Urinary bladder (tissue), 3 donors: ENCODE measurements at regions not wholly inside any gene's neighbourhood (a gene's known extent, or its start where the extent isn't known, plus 50 kb on each side); places are given as distances from the start of the nearest gene placed in this dataset.
"Not testable (repeated sequence)": the region's sequence is repeated elsewhere in the genome, so short reads cannot be mapped to it uniquely, and the experiment has no call there.

Experiments
- DNase-seq: peaks from one replicate; pipeline ENCODE4 v3.0.0-alpha.2; 2015; ENCODE audit errors: extremely low spot score
- H3K27ac ChIP-seq: one replicate; pipeline ENCODE4 v1.5.1; 2013; ENCODE audit warnings: low read depth, mild to moderate bottlenecking, moderate library complexity
- H3K36me3 ChIP-seq: one replicate; pipeline ENCODE4 v1.6.1; 2013; ENCODE audit warnings: mild to moderate bottlenecking, moderate library complexity; ENCODE audit not compliant: insufficient read depth
- H3K4me1 ChIP-seq: one replicate; pipeline ENCODE4 v1.6.1; 2013; ENCODE audit warnings: mild to moderate bottlenecking, moderate library complexity; ENCODE audit not compliant: insufficient read depth
- H3K4me3 ChIP-seq: one replicate; pipeline ENCODE4 v1.5.1; 2013; ENCODE audit warnings: low read depth, low read length
- WGBS: extraction: QIAGEN DNeasy Blood & Tissue Kit; methylation state at CpG from one replicate; pipeline ENCODE4 v1.1.7; 2013; 5-methylcytosine and 5-hydroxymethylcytosine counted together
- donor health status: healthy with polysubstance abuse.
- donor health status: healthy.

DNA sequence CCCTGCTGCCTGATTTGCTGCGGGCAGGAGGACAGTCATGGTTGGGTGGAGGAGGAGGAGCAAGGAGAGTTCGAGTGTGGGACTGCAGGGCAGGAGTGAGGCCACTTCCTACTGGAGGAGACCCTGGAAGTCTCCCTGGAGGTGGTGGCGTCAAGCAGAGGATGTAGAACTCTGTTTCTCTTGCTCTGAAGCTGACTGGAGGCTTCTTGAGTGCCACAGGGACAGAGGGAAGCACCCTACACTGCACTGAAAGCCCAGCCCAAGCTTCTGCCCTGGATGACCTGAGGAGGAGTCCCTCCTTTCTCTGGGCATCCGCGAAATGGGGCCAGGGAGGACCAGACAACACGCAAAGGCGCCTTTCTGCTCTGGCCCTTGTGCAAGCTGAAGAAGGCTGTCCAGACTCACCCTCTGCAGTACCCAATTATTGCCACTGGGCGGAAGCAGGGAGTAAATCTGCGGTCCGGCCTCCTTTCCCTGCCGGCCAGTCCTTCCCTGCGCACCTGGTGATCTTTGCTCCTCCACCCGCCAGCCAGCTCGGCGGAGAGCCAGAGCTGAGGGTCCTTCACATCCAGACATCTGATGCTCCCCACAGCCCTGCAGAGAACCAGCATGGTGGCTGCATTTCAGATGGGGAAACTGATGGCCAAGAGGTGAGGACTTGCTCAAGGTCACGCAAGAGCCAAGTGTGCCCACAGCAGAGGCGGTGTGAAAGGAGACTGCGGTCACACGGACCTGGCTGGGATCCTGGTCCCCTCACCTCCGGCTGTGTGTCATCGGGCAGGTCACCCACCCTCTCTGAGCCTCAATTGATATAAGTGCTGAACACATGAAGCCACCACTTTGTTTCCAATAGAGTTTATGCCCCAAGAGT is 207.1 kb downstream of the TBC1D2B start:
- H3K4me1 ChIP-seq: no peaks in the 10 kb centered on the region
- H3K27ac ChIP-seq: no peak overlapping the region
- H3K4me3 ChIP-seq: no peak overlapping the region
- no peak for DNase-seq
- WGBS: 33% methylated on average over 21 of the region's 21 CpGs
- no peaks in the 10 kb centered on the region for H3K36me3 ChIP-seq

DNA sequence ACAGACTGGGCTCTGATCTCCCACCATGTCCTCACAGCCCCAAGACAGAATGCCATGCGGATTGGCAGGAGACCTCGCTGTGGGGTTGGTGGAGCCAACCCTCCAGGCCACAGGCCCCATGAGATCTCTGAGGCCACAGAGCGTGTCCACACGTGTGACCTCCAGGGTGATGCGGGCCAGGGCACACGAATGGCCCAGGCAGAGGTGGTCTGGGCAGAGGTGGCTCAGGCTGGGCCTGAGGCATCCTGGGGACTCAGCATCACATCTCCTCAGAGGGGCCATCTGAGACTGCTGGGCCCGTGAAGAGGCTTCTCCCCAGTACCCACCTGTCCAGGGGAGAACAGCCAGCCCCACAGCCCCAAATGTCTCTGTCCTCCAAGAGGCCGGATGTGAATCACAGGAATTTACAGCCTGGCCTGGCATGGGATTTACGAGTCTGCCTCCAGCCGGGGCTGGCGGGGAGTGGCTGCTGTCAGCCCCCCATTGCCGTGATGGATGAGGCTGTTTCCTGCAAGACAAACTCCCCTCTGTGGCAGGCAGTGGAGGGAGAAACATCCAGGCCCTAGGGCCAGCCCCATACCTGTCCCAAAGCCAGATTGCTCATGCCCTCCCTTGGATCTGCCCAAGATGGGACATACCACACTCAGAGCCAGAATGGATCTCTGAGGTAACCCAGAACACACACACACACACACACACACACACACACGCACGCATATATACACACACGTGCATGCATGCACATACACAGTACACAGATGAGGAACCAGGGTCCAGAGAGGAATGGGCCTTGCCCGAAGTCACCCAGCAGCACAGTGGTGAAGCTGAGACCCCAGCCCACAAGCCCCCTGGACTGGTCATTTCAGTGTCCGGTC is 208.3 kb downstream of the TBC1D2B start:
- H3K27ac ChIP-seq: no peak overlapping the region
- H3K36me3 ChIP-seq: no peaks in the 10 kb centered on the region
- no peaks in the 10 kb centered on the region for H3K4me1 ChIP-seq
- 72% methylated on average over 17 of the region's 17 CpGs for WGBS
- no peak for DNase-seq
- no peak overlapping the region for H3K4me3 ChIP-seq

DNA sequence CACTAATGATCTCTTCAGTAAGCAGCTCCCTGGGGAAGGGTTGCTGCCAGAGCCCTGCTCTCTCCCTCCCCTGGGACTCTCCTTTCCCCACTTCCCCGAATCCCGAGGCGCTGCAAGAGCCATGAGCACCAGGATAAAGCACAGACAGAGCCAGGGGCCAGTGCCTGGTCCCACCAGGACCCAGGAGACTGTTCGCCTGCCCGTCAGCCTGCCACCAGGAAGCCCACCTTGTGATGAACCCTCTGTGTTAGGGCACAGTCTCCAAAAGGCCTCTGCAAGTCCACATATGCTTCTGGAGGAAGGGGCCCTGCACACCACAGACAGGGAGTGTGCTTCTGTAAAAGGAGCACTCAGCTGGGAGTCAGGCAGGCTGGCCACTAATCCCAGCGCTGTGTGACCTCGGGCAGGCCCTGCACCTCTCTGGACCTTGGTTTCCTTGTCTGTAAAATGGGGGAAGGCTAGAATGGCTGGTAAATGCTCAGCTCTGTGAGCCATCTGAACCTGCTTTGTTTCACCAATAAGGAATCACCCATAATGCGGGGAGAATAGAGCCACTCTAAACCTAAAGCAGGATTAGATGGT is 209.4 kb downstream of the TBC1D2B start:
- not testable (repeated sequence) for H3K27ac ChIP-seq, H3K4me3 ChIP-seq, DNase-seq, H3K4me1 ChIP-seq, H3K36me3 ChIP-seq
- WGBS: 88% methylated on average over 8 of the region's 8 CpGs

DNA sequence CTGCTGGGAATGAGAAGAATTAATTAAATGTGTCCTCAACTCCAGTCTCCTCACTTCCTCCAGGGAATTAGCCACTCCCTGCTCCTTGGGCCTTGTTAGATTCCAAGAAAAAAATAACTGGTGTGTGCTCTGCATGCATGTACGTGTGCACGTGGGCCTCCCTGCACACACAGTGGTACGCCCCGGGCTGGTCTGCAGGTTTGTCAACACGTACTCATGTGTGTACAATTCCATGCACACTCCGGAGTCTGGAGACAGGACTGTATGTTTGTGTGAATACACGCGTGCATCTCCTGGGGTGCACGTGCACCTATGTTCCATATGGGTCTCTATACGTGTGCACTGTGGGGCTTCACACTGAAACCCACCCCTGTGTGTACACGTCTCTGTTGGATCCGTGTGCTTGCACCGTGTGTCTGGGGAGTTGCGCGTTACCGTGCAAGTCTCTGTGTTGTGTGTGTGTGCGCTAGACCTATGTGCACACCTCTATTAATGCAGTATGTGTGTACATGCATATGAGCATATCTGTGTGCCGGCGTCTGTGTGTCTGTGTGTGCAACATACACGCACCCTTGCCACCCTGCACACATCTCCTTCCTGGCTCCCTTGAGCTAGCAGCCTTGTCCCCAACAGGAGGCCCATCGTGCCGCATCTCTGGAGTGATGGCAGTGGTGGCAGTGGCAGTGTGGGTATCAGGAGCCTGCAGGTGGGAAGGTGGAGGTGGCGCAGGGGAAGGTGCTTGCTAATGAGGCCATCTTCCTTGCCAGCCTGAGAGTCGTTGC is 210.1 kb downstream of the TBC1D2B start:
- Histone ChIP-seq H3K36me3 (no peaks in the 10 kb centered on the region), H3K27ac (no peak overlapping the region), H3K4me1 (no peaks in the 10 kb centered on the region), H3K4me3 (no peak overlapping the region)
- no peak for DNase-seq
- 90% methylated on average over 24 of the region's 24 CpGs for WGBS

DNA sequence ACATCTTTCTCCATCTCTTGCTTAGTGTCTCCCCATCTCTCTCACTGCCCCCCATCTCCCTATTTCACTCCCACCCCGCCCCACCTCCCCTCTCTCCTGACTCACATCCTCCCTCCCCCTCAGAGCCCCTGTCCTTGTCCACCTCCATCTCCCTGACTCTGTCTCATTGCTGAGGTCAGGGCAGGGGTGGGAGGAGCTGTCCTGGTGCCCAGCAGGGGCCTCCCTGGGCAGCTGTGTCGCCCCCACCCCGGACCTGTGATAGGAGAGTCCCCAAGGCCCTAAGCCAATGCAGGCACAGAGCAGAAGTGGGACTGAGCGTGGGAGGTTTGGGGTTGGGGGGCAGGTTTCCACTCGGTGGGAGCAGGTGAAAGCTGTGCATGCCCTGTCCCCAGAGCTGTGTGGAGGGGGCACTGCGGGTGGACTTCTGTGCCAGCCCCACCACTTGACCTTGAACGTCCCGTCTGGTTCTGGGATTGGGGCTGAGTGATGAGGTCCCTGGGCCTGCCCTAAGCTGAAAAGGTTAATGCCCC is 210.8 kb downstream of the TBC1D2B start:
- Histone ChIP-seq H3K4me1 (no peaks in the 10 kb centered on the region), H3K4me3 (no peak overlapping the region), H3K36me3 (no peaks in the 10 kb centered on the region), H3K27ac (no peak overlapping the region)
- WGBS: 75% methylated on average over 8 of the region's 8 CpGs
- no peak for DNase-seq

DNA sequence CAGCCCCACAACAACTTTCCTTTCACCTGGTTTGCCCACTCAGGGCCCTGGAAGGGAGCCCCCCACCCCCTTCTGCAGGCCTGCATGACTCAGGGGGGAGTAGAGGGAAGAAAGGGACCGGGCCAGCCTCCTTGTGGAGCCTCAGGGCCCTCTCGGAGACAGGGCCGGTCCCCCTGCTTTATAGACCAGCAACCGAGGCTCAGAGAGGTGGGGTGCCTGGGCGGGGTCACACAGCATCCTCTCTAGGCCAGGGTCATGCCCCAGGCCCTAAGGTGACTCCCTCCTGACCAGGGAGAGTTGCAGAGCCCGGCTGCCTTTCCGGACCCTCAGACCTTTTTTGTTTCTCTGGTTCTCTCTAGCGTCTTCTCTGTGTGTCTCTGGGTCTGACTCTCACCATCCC is 211.3 kb downstream of the TBC1D2B start:
- Histone ChIP-seq H3K36me3 (no peaks in the 10 kb centered on the region), H3K4me1 (no peaks in the 10 kb centered on the region), H3K4me3 (no peak overlapping the region), H3K27ac (no peak overlapping the region)
- DNase-seq: no peak
- WGBS: 86% methylated on average over 8 of the region's 8 CpGs

DNA sequence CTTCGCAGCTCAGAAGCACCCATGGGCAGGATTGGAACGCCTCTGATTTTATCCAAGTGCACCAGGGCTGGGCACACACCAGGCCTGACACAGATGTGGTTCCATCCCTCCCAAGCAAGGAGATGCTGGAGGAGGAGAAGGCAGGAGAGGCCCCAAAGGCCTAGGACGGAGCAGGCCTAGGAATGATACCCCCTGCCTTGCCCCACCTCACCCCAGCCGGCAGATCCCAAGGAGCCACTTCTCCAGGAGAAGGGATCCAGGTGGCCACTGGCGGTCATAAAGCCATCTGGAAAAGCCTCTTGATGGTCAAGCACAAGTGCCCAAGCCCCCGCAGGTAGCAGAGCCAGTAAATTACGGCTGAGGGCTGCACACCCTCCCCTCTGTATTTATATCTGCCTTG is 211.8 kb downstream of the TBC1D2B start:
- Histone ChIP-seq H3K4me3 (no peak overlapping the region), H3K36me3 (no peaks in the 10 kb centered on the region), H3K27ac (no peak overlapping the region), H3K4me1 (no peaks in the 10 kb centered on the region)
- no peak for DNase-seq
- 91% methylated on average over 7 of the region's 7 CpGs for WGBS

DNA sequence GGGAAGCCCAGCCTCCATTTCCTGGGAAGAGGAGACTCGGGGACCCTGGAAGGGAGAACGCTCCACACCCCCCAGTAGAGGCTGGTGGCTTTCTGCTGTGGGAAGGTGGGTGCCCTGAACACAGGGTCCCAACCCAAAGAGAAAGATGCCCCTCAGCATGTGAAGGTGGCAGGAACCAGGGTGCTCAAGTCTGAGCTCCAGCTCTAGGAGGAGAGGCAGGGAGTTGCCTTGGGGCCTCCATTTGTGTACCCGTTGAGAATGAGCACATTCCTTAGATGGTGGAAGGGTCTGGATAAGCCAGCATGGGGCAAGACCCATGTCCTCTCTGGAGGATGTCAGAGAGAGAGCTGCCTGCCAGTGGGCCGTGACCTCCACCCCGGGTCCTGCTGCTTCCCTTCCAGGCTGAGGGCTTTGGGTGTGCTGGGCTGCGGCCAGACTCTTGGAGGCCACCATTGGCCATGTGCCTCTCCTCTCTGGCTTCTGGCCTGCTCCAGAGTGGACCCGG is 212.4 kb downstream of the TBC1D2B start:
- Histone ChIP-seq H3K4me1 (no peaks in the 10 kb centered on the region), H3K36me3 (no peaks in the 10 kb centered on the region), H3K4me3 (no peak overlapping the region), H3K27ac (no peak overlapping the region)
- WGBS: 82% methylated on average over 7 of the region's 7 CpGs
- DNase-seq: no peak

DNA sequence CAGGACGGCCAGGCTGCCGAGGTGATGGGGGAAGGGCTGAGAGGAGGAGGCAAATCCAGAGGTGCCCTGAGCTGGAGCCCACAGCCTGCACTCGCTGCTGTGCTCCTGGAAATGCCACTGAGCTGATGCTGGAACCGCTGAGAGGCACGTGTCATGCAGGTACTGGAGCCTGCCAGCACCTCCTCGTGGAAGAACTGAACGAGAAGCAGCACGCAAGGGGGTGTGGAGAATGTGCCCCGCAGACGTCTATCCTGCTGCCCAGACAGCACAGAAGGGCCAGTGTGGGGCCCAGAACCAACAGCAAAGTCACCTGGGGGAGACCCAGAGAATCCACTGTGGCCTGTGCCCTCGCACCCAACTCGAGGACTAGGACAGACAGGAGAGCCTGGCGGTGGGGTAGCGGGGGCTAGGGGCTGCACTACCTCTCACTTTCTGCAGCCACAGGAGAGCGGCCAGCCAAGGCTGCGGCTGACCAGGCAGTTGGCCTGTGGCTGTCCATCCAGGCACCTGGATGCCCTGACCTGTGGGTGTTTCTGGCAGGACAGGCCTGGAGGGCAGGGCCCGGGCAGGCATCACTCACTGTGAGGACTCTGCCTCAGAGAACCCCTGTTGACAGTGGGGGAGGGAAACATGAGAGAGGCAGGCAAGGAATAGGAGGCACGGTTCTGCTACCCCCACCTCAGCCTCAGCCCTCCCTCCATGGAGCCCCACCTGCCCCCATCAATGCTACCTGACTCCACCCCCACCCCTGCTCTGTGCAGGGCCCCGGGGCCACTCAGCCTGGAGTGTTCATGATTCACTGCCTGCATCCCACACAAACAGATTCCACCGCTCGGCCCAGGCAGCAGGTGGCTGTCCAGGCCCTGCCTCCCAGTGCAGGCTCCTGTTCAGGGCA is 213.1 kb downstream of the TBC1D2B start:
- WGBS: 67% methylated on average over 21 of the region's 21 CpGs
- Histone ChIP-seq H3K4me3 (no peak overlapping the region), H3K27ac (no peak overlapping the region), H3K36me3 (no peaks in the 10 kb centered on the region), H3K4me1 (no peaks in the 10 kb centered on the region)
- DNase-seq: no peak

DNA sequence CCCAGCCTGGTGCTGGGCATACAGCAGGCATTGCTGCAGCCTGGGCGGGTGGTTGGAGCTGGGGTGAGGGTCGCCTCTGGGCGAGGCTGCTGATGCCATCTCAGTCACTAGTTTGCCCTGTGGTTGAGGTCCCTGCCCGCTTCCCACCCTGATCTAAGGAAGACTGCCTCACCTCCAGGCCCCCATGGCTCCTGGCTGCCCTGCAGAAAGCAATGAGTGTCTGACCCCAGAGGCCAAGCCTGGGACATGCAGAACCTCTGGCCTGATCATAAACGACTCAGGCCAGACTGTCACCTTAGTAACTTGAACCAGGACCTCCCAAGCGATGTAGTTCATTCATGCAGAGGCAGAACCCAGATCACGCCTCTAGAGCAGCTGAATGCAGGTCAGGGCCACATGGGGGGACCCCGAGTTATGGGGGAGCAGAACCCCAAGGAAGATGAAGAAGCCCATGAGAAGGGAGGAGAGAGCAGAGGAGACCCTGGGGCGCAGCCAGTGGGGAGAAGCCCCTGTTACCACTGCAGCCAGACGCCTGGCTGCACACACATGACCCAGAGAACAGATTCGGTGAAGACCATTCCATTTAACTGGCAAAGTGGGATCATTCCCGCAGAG is 213.9 kb downstream of the TBC1D2B start:
- 78% methylated on average over 12 of the region's 12 CpGs for WGBS
- Histone ChIP-seq H3K27ac (no peak overlapping the region), H3K4me3 (no peak overlapping the region), H3K36me3 (no peaks in the 10 kb centered on the region), H3K4me1 (no peaks in the 10 kb centered on the region)
- no peak for DNase-seq

DNA sequence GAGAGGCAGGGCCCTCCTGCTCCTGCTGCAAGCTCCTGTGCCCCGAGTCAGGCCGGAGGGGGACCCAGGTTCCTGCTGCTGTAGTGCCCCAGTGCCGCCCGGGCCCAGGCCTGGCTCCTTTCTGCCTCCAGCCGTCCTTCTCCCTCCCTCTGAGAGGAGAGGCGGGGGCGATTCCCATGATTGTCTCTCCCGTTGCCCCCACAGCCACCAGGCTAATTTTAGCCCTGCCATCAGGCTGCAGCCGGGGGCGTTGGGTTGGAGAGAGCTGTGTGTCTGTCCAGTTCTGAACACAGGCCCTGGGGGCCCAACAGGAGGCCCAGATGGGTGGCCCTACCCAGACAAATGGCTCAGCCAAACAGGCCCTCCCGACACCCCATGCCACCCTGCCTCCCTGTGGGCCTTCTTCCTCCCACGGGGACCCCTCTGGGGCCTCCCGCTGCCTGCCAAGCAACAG is 214.8 kb downstream of the TBC1D2B start:
- WGBS: 72% methylated on average over 13 of the region's 13 CpGs
- DNase-seq: no peak
- no peak overlapping the region for H3K27ac ChIP-seq
- H3K36me3 ChIP-seq: no peaks in the 10 kb centered on the region
- H3K4me3 ChIP-seq: no peak overlapping the region
- no peaks in the 10 kb centered on the region for H3K4me1 ChIP-seq
